Nucleus accumbens (tissue), 56 donors: ENCODE measurements at regions not wholly inside any gene's neighbourhood (a gene's known extent, or its start where the extent isn't known, plus 50 kb on each side); places are given as distances from the start of the nearest gene placed in this dataset.

Experiments
- DNase-seq, 56 donors: peaks; one replicate each; lab custom pipeline; 2025; lab: John Stamatoyannopoulos, UW

DNA sequence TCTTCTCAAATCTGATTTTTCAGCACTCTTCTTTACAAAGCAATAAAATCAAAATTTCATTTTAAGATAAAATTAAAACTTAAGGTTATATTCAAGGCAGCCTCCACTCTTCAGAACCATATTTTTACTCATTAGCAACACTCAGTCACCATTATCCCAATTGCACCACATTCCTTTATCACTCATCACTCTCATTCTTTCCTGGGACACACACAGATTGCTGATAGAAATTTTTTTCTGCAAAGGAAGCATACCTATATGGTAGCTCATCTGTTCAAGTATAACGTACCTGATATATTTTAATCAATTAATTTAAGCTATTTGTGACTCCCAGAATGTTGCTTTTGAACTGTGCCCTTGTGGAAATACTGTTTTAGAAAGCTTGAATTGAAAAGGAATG lies 1559.3 kb upstream of the ZEB2 start:
- no peak for DNase-seq

DNA sequence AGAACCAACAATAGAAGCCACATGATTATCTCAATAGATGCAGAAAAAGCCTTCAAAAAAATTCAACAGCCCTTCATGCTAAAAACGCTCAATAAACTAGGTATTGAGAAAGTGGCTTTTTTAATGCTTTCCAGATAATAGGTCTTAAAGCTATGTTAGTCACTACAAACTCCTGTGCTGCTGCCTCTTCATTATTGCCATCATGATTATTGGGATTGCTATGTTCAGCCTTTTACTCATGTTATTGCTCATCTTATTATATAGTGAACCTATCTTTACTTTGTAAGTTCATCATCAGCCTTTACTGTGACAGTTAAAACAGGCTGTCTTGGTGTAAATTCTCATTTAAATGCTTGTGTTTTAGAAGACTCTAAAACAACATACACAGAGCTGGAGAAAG lies 1557.2 kb upstream of the ZEB2 start:
- no peak for DNase-seq

DNA sequence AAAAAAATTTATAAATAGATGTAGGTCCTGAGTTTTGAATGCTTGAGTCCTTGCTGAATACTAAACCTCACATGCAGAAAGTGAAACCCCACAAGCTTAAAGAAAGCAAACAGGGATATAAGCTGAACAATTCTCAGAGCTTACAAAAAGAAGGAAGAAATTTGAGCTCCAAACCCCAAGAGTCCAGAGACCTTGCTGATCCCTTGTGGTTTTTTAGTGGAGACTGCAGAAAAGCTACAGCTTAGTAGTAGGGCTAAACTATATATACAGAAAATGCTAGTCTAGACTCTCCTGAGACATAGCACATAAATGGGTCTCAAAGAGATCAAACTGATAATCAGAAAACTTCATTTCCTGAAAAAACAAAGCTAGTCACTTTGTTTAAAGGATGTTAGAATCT lies 1548.1 kb upstream of the ZEB2 start:
- no peak for DNase-seq

DNA sequence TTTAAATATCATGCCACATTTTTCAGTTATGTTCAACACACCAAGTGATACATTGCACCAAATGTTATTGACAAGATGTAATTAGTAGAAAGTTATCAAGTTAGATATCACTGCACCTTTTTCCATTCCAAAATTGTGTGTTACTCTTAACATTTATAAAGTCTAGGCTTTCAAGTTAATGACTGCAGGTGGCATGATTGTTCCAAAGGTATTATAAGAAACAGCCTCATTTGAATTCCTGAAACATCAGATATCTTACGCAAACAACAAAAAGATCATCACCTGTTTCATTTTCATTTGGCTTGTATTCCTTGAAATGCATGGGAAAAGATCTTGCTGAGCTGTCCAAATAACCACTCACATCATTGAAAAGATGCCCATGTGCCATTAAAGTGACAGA lies 1528.2 kb upstream of the ZEB2 start:
- no peak for DNase-seq

DNA sequence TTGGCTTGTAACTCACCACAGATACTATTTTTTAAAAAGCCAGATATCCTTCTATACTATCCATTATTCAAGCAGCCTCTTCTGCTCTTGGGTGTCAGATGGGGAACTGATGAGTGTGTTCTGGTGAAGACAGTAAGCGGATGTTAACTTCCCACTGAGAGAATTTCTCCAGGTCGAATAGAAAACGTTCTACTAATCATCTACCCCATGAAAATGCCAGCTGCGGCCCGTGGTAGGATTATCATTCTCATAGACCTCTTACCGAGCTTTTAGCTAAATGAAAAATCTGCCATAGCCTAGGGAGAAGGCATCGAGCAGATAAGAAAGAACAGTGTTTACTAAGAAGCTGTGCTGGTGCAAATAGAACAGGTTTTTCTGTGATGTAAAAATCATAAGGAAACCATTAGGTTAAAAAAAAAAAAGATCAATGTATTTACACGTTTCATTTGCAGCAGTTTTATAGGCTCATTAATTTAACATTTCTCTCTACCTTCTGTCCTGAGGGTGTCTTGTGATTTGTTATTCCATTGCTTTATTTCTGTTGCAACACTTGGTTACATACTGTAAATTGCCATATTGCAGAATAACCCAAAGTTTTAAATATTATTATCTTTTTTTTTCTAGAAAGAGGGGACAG lies 1521.5 kb upstream of the ZEB2 start:
- DNase-seq, result no peak

DNA sequence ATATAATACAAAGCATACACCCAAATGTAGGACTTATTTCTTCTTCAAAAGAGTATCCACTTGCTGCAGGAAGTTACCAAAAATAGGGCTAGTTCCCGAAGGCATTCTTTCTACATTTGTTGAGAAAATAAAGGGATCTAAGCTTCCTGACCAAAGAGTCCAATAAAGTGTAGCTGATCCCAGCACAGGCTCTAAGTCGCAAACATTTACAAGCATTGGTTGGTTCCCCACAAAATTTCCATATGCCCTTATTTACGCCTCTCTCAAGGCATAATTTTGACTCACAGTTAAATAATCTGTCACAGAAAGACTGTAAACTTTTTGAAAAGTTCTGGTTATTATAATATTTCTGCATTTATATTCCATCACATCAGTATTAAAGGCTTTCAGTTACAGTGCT lies 1520.1 kb upstream of the ZEB2 start:
- DNase-seq, result no peak

DNA sequence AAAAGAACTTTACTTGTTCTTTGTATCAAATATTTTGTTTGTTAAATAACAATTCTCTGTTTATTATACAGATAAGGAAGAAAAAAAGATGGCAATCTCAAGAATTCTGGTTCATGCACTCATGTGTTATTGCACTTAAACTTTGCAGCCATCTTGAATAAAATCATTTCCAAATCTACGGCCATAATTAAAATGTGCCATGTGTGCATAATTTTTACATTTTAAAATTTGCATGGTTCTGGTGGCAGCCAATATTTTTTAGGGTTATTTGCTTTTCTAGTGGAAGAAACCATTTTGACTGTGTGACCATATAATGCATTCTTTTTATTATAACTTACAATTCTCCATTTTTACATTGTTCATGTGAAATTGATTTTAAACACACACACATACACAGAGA lies 1518.1 kb upstream of the ZEB2 start:
- DNase-seq, result no peak

DNA sequence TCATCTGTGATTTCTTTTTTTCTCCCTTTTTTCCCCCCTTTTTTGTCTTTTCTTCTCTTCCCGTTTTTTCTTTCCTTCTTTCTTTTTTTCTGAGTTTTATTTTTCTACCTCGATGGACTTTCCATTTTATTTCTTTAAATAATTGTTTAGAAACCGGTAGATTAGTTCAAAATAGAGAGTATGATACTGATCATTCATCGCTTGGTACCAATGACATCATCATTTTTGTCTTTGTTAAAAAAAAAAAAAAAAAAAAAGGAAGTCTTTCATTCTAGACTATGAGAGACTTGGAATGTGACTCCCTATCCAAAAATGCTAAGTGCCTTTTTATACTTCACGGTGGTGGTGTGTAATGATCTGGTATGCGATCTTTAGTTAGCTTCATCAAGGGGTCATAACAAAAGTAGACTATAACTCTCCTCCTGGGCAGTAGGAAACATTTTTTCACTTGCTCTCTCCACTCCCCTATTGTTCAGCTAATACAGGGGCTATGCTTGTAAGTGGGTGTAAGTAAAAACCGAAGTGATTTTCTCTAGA lies 1517.5 kb upstream of the ZEB2 start:
- no peak for DNase-seq

DNA sequence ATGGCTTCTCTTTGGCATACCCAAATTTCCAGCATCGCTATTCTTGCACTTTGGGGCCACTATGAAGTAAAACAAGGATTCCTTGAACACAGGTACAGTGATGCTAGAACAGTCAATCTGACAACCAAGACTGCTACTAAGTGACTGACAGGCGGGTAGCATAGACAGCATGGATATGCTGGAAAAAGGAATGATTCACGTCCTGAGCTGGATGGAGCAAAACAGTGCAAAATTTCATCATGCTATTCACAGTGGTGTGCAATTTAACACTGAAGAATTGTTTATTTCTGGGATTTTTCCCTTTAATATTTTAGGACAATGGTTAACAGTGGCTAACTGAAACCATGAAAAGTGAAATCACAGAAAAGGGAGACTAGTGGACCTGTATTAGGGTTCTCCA lies 1511.2 kb upstream of the ZEB2 start:
- DNase-seq, result no peak

DNA sequence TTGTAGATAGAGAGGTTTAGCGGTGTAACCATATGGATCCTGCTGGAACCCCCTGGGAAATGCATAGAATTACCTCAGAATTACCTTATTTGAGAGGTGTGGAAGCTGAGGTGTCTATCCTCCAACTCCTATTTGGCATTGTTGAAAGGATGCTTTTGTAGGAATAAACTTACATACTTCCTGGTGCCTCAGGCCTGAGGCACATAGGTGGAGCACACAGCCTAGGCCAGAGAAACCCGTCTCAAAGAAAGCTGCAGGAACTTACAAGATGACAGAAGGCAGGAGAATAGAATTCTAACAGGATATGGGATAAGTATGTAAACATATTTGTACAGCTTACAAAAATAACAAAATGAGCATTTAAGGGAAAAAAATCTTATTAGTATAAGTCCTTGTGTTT lies 1507.2 kb upstream of the ZEB2 start:
- DNase-seq, result no peak

DNA sequence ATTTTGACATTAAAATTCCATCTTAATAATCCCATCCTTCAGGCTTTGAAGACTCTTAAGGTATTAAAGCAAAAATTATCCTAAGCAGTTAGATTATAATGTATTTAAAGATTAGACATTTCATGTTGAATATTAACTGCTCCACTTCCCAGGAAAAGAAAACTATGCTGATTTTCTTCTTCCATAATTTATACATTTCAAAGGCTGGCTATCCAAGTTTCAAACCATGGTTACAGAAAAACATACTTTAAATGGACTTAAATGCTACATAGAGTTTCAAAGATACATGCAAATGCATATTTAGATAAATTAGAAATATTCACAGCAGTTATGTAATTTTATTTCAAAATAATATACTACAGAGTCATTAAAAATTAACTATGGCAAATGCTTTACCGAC lies 1505.6 kb upstream of the ZEB2 start:
- DNase-seq, result no peak

DNA sequence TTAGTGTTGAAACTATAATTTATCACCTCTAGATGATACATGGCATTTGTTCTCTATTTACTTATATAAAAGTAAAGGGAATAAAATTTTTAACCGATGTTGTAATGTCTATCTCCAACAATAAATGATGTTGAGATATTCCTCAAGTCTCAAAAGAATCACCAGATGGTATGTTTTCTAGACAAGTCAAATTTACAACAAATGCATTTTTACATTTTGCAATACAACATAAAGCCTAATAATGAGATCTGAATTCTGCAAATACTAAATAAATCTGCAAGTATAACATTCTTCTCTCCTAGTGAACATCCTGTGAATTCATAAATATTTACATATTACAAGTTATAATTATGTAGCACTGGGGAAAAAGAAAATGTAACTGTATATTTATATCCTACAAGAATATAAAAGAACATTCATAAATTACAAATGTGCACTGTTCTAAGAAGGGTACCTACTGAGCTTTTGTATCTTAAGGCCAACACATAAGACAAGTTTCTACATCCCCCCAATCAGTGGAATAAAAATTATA lies 1504.4 kb upstream of the ZEB2 start:
- no peak for DNase-seq

DNA sequence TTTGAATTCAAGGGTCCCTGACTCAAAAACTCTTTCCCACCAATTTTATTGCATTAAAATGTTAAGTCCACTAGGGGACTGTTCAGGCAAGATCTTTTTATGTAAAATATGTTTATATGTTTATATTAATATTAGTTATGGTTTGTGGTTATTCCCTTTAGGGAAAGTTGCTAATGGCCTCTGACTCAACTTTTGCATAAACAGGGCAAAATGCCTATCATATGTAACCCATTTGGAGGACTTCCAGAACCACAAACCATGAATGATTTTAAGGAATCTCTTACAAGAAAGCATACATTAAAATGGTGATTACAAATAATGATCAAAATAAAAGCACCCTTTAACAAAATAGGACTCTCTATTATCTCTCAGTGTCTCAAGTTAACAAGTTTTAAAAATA lies 1484.5 kb upstream of the ZEB2 start:
- DNase-seq, result no peak

DNA sequence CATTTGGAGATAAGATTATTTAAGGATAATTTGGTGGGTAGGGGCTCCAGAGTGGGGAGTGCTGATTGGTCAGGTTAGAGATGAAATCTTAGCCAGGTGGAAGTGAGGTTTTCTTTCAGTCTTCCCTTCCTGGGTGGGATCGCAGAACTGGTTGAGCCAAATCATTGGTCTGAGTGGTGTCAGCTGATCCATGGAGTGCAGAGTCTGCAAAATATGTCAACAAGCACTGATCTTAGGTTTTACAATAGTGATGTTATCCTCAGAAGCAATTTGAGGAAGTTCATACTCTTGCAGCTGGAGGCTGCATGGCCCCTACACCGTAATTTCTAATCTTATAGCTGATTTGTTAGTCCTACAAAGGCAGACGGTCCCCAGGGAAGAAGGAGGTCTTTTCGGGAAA lies 1483.4 kb upstream of the ZEB2 start:
- DNase-seq, result no peak

DNA sequence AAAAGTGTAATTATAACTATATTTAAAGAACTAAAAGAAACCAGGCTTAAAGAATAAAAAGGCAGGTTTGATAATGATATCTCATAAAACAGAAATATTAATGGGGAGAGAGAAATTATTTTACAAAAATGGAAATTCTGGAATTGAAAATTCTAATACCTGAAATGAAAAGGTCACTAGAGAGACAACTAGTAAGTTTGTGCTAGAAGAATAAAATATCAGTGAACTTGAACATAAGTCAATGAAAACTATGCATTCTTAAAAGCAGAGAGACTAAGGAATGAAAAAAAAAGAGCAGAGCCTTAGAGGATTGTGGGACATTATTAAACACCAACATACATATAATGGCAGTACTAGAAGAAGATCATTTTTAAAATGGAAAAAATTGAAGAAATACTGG lies 1475.0 kb upstream of the ZEB2 start:
- no peak for DNase-seq

DNA sequence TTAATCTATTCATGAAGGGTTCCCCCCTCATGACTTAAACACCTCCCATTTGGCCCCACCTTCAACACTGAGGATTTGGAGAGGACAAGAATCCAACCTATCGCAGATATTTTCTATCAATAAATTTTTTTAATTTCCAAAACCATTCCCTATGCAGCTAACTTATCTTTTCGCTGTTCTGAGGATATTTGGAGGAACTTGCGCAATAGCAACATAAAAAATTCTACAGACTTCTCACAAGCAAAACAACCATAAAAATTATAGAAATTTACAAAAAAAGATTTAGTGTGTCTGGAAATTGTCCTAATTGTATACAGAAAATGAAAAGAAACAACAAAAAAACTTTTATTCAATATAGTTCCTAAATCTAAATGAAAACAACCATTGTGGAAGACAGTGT lies 1472.7 kb upstream of the ZEB2 start:
- DNase-seq, result no peak

DNA sequence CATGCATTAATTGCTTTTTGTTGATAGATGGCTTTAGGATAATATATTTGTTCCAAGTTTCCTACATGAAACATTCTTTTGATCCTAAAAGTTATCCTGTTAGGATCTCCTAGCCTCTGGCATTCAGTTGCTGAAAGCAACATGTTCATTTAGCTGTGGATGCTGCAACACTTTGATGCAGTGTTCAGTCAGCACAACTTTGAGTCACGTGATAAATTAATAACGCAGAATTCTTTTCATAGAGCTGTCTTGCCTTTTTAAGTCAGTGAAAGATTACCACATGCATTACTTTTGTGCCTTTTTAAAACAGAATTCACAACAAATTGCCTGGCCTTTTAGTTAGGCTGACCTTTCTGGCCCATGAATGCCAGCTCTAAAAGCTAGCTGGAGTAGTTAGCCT lies 1467.9 kb upstream of the ZEB2 start:
- DNase-seq, result no peak

DNA sequence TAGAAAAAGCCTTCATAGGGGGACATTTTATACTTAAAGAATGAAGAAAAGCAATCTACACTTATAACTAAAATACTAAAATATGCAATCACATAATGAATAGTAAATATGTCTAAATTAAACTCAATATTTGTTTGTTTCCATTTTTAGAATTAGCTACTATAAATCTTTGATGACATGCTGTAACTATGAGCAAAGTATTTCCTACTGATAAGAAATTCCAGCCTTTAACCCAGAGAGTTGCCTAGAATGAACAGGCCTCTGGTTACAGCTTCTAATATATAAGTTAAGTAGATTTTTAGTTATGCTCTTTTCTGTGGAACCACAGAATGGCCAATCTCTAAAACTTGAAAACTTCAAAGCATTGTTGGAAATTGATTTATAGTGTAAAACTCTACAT lies 1465.6 kb upstream of the ZEB2 start:
- no peak for DNase-seq

DNA sequence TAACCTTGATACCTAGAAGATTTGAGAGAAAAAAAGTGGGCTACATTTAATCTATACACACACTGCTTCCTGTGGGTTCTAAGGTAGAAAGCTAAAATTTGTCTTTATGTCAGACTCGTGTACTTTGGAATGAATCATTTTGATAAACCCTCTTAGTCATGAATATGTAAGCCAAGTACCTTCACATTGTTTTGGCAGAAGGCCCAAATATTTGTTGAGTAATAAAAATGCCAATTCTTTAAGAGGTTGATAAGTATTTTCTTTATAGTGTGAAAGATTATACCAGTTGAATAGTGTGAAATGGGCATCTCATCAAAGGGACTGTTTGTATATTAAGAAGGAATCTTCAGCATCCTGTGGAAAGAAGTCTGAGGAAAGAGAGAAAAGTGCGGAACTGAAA lies 1464.7 kb upstream of the ZEB2 start:
- DNase-seq, result no peak

DNA sequence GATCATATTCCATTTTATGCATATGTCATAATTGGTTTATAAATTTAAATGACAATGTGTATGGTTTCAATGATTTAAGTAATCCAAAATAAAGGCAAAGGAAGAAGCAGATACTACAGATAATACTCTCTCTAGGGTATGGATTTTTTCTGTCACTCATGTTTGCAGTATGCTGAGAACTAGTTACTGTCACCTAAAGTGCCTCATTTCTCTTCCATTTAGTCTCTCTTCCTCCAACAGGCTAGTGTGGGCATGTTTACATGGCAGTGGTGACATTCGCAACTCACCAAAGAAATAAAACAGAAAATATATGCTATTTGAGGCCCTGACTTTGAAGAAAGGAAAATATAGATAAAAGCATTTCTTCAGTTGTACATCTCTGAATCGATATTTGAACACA lies 1460.4 kb upstream of the ZEB2 start:
- DNase-seq, result no peak

DNA sequence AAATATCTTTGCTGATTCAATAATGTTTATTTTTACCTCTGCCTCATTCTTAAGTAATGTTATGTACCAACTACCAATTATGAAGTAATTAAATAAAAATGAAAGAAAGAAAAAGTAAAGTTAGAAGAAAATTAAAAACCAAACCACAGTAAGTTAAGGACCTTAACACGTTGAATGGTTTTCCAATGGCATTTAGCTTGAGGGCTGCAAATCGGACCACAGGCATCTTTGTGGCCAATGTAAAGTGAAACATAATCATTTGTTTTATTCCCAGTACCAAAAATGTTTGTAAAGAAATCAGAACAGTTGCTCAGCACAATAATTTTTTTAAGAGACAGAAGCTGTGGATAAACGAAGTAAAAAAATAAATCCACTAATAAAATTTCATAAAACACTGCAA lies 1455.5 kb upstream of the ZEB2 start:
- DNase-seq, result no peak

DNA sequence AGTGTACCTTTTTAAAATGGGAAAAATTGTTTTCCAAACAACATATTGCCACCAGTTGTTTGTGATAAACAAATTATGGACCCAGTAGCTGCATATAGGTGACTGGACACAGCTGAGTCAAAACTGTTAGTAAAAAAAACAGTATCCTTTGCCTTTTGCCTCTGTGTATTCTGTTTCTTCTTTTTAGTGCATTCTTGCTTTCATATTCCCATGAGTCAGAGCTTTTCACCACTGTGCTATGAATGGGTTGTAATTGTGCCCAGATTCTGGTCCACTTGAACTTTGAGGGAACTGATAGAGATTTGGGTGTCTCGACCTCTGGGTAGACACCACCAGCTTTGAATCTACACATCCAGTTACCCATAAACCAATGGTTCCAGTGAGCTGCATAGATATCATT lies 1441.9 kb upstream of the ZEB2 start:
- DNase-seq, result no peak
